Mucosa of descending colon (tissue), 3 donors: ENCODE measurements at regions not wholly inside any gene's neighbourhood (a gene's known extent, or its start where the extent isn't known, plus 50 kb on each side); places are given as distances from the start of the nearest gene placed in this dataset.

Experiments
- ATAC-seq: fragments of 200-7000 bp; cut with Tn5 transposase; one replicate; pipeline ENCODE4 v1.9.1; 2020; ENCODE audit warnings: mild to moderate bottlenecking, moderate library complexity
- DNase-seq, 3 donors: peaks; one replicate each; pipeline ENCODE4 v3.0.0-alpha.2; 2020
- H3K36me3 ChIP-seq: fragments of 200-600 bp; one replicate; pipeline ENCODE4 v1.8.0; 2021; ENCODE audit warnings: low read depth, mild to moderate bottlenecking
- H3K4me1 ChIP-seq: fragments of 200-600 bp; one replicate; pipeline ENCODE4 v1.8.0; 2021; ENCODE audit warnings: low read depth, mild to moderate bottlenecking
- H3K4me3 ChIP-seq: fragments of 200-600 bp; one replicate; pipeline ENCODE4 v1.8.0; 2021; ENCODE audit warnings: mild to moderate bottlenecking
- H3K9me3 ChIP-seq: fragments of 200-600 bp; one replicate; pipeline ENCODE4 v1.8.0; 2021; ENCODE audit warnings: mild to moderate bottlenecking
- CTCF ChIP-seq: fragments of 200-600 bp; IDR thresholded peaks from one replicate; pipeline ENCODE4 v1.8.0; 2022; ENCODE audit warnings: antibody characterized with exemption, mild to moderate bottlenecking
- intact Hi-C, 2 donors: fragments of 100-400 bp; cut with DNase I in 1 of 2; cut with micrococcal nuclease in 1 of 2; formaldehyde crosslinking; loops; one replicate each; pipeline versions ENCODE4 v1.11.0 to v1.11.1; 2022; cut with DNase I, micrococcal nuclease
- donor health status: DM: no; HTN: no; CAD: no; lungs with moderate emphysema.
- donor health status: DM: no; HTN: no; CAD: no.
- donor health status: DM: no; HTN: yes; CAD: no.

GRCh38 chr6:95243053-95243452, 334.3 kb upstream of the MANEA start:
- Histone ChIP-seq H3K36me3 (no peaks in the 10 kb centered on the region), H3K4me1 (no peaks in the 10 kb centered on the region), H3K4me3 (no peak overlapping the region), H3K9me3 (no peaks in the 10 kb centered on the region)
- ATAC-seq (no peak), DNase-seq (no peak)
- no peak for TF ChIP-seq CTCF
- intact Hi-C loops = no loop called here

- Histone ChIP-seq H3K9me3 (no peaks in the 10 kb centered on the region), H3K4me3 (no peak overlapping the region), H3K4me1 (no peaks in the 10 kb centered on the region), H3K36me3 (no peaks in the 10 kb centered on the region)
- no peak for TF ChIP-seq CTCF
- intact Hi-C loops = no loop called here
- no peak for ATAC-seq
- no peak for DNase-seq
Observed at GRCh38 chr6:95244751-95245150, 332.6 kb upstream of the MANEA start.

- ATAC-seq = no peak
- intact Hi-C loops = no loop called here
- no peak for TF ChIP-seq CTCF
- Histone ChIP-seq H3K4me3 (no peak overlapping the region), H3K36me3 (no peaks in the 10 kb centered on the region), H3K4me1 (no peaks in the 10 kb centered on the region), H3K9me3 (no peaks in the 10 kb centered on the region)
- no peak for DNase-seq
Observed at GRCh38 chr6:95248499-95248898, 328.8 kb upstream of the MANEA start.

GRCh38 chr6:95249175-95249574, 328.2 kb upstream of the MANEA start:
- H3K4me1 ChIP-seq = no peaks in the 10 kb centered on the region
- H3K9me3 ChIP-seq = no peaks in the 10 kb centered on the region
- H3K4me3 ChIP-seq = no peak overlapping the region
- H3K36me3 ChIP-seq = no peaks in the 10 kb centered on the region
- intact Hi-C loops = no loop called here
- no peak for TF ChIP-seq CTCF
- ATAC-seq = no peak
- DNase-seq = no peak

- Histone ChIP-seq H3K4me3 (no peak overlapping the region), H3K9me3 (no peaks in the 10 kb centered on the region), H3K36me3 (no peaks in the 10 kb centered on the region), H3K4me1 (no peaks in the 10 kb centered on the region)
- no peak for TF ChIP-seq CTCF
- intact Hi-C loops = no loop called here
- DNase-seq (no peak), ATAC-seq (no peak)
Observed at GRCh38 chr6:95249661-95250060, 327.7 kb upstream of the MANEA start.

GRCh38 chr6:95263840-95264239, 313.5 kb upstream of the MANEA start:
- H3K36me3 ChIP-seq = no peaks in the 10 kb centered on the region
- ATAC-seq = no peak

More at GRCh38 chr6:95263840-95264239, 313.5 kb upstream of the MANEA start:
- intact Hi-C loops = no loop called here
- no peaks in the 10 kb centered on the region for H3K4me1 ChIP-seq
- H3K4me3 ChIP-seq = no peak overlapping the region
- TF ChIP-seq CTCF = no peak
- DNase-seq = no peak
- H3K9me3 ChIP-seq = no peaks in the 10 kb centered on the region
